GM23248 (cell line): ENCODE measurements at regions not wholly inside any gene's neighbourhood (a gene's known extent, or its start where the extent isn't known, plus 50 kb on each side); places are given as distances from the start of the nearest gene placed in this dataset.

Experiments used
- EZH2 ChIP-seq: fragments of 200-600 bp; sonication (generic); IDR thresholded peaks from 2 replicates; pipeline ENCODE4 v1.6.1; 2018; ENCODE audit warnings: antibody characterized with exemption, mild to moderate bottlenecking; ENCODE audit not compliant: insufficient read depth, poor library complexity, severe bottlenecking
- EZH2phosphoT487 ChIP-seq: fragments of 200-600 bp; sonication (generic); IDR thresholded peaks from 2 replicates; pipeline ENCODE4 v1.6.1; 2018; ENCODE audit warnings: antibody characterized with exemption, moderate library complexity, mild to moderate bottlenecking, low read depth; ENCODE audit not compliant: insufficient read depth

GRCh38 chr18:22567794-22568193 lies 150.1 kb upstream of the CTAGE1 start:
- TF ChIP-seq EZH2 (no peak), EZH2phosphoT487 (no peak)
